OCI-LY1 (cell line): ENCODE measurements at regions not wholly inside any gene's neighbourhood (a gene's known extent, or its start where the extent isn't known, plus 50 kb on each side); places are given as distances from the start of the nearest gene placed in this dataset.

ENCODE experiments used
- CTCF ChIP-seq: fragments of 200-600 bp; sonication (generic), shearing (Covaris generic); IDR thresholded peaks from 2 replicates; pipeline ENCODE4 v1.5.1; 2017; ENCODE audit warnings: mild to moderate bottlenecking, antibody characterized with exemption, low read length, moderate library complexity, mixed read lengths
- EZH2 ChIP-seq: fragments of 200-600 bp; sonication (generic), shearing (Covaris generic); IDR thresholded peaks from 2 replicates; pipeline ENCODE4 v1.8.0; 2017; ENCODE audit warnings: borderline replicate concordance, mixed run types, mild to moderate bottlenecking, antibody characterized with exemption, low read length, moderate library complexity, mixed read lengths

- no peak for TF ChIP-seq EZH2
- TF ChIP-seq CTCF = no peak
Measured at GRCh38 chr15:38041576-38041975, 107.1 kb downstream of the TMCO5A start.
